GM12878 (cell line): ENCODE measurements at regions not wholly inside any gene's neighbourhood (a gene's known extent, or its start where the extent isn't known, plus 50 kb on each side); places are given as distances from the start of the nearest gene placed in this dataset.

Source experiments
- ATAC-seq: fragments of 200-7000 bp; cut with Tn5 transposase; 3 replicates; pipeline ENCODE4 v1.9.1; 2020; ENCODE audit warnings: mild to moderate bottlenecking, moderate library complexity
- BruUV-seq: library from RNA; stranded (reverse); fragments of 400-500 nt; replicated peaks from 2 replicates; lab custom pipeline; 2021; lab: Mats Ljungman, UMichigan
- CTCF ChIA-PET: fragments of 300-600 bp; sonication (Branson Sonifier 250); formaldehyde crosslinking; extraction: SDS; loops from one replicate; lab custom pipeline; 2021; ENCODE audit warnings: inconsistent platforms; lab: Yijun Ruan, JAX
- POLR2A ChIA-PET: fragments of 350-600 bp; formaldehyde crosslinking; extraction: SDS; loops from one replicate; lab custom pipeline; 2021; ENCODE audit warnings: inconsistent platforms; lab: Charles Lee
- RAD21 ChIA-PET: fragments of 300-600 bp; sonication (Branson Sonifier 250); formaldehyde crosslinking; loops from one replicate; lab custom pipeline; 2023; ENCODE audit warnings: antibody characterized with exemption; ENCODE audit not compliant: unreplicated experiment; lab: Charles Lee
- SMC1A ChIA-PET: fragments of 300-600 bp; sonication (Branson Sonifier 250); formaldehyde crosslinking; loops from one replicate; lab custom pipeline; 2023; ENCODE audit not compliant: unreplicated experiment, uncharacterized antibody; lab: Charles Lee
- DNase-seq: peaks from one replicate; pipeline ENCODE4 v3.0.0-alpha.2; 2011; ENCODE audit warnings: low read depth, low spot score
- FAIRE-seq: peaks from 3 replicates; lab custom pipeline; 2011; peaks lifted over from hg19 to GRCh38; lab: Jason Lieb, UNC
- H2AFZ ChIP-seq: 2 replicates; pipeline ENCODE4 v1.6.0; 2011; ENCODE audit warnings: low read depth, low read length, control low read depth; ENCODE audit not compliant: control insufficient read depth
- H3K27ac ChIP-seq: 2 replicates; pipeline ENCODE4 v1.5.1; 2011; ENCODE audit warnings: control low read depth; ENCODE audit not compliant: control insufficient read depth, insufficient read depth
- H3K27me3 ChIP-seq, 2 experiments: replicated peaks in 1 of 2; 2 replicates each; pipeline versions ENCODE4 v1.6.0 to v1.6.1; 2011; ENCODE audit warnings: low read length in 1 of 2; ENCODE audit not compliant: control insufficient read depth in 2 of 2, insufficient read depth in 2 of 2
- H3K36me3 ChIP-seq, 2 experiments: 2 replicates each; pipeline ENCODE4 v1.5.1; 2011; ENCODE audit warnings: low read length in 1 of 2; ENCODE audit not compliant: control insufficient read depth in 2 of 2, insufficient read depth in 2 of 2
- H3K4me1 ChIP-seq: 2 replicates; pipeline ENCODE4 v1.6.1; 2011; ENCODE audit warnings: mild to moderate bottlenecking, low read length, moderate library complexity, mixed read lengths; ENCODE audit not compliant: control insufficient read depth, insufficient read depth
- H3K4me2 ChIP-seq: 2 replicates; pipeline ENCODE4 v1.6.0; 2011; ENCODE audit warnings: control low read depth; ENCODE audit not compliant: control insufficient read depth, insufficient read depth
- H3K4me3 ChIP-seq: fragments of 200-600 bp; sonication (generic); 2 replicates; pipeline ENCODE4 v1.5.1; 2016
- H3K79me2 ChIP-seq: 2 replicates; pipeline ENCODE4 v1.6.0; 2011; ENCODE audit warnings: low read length; ENCODE audit not compliant: control insufficient read depth, insufficient read depth
- H3K9ac ChIP-seq: 2 replicates; pipeline ENCODE4 v1.8.0; 2011; ENCODE audit warnings: low read length, control low read depth, mixed read lengths; ENCODE audit not compliant: control insufficient read depth, insufficient read depth
- H3K9me3 ChIP-seq: replicated peaks from 3 replicates; pipeline ENCODE4 v1.5.1; 2011; ENCODE audit warnings: mild to moderate bottlenecking, low read length; ENCODE audit not compliant: control insufficient read depth, insufficient read depth
- H4K20me1 ChIP-seq: 2 replicates; pipeline ENCODE4 v1.6.0; 2011; ENCODE audit not compliant: control insufficient read depth, insufficient read depth
- ASH2L ChIP-seq: fragments of 300-600, 200-600 bp; sonication (generic); IDR thresholded peaks from 2 replicates; pipeline ENCODE4 v1.6.1; 2017; ENCODE audit warnings: low read depth, mild to moderate bottlenecking, borderline replicate concordance
- BACH1 ChIP-seq: fragments of 450-650 bp; IDR thresholded peaks from 2 replicates; pipeline ENCODE4 v1.6.1; 2017; ENCODE audit warnings: mild to moderate bottlenecking, borderline replicate concordance
- BCL11A ChIP-seq: IDR thresholded peaks from 2 replicates; pipeline ENCODE4 v1.6.1; 2011; ENCODE audit warnings: low read depth, low read length
- DPF2 ChIP-seq: fragments of 450-650 bp; IDR thresholded peaks from 2 replicates; pipeline ENCODE4 v1.6.1; 2017; ENCODE audit warnings: mild to moderate bottlenecking
- FOXM1 ChIP-seq: IDR thresholded peaks from 2 replicates; pipeline ENCODE4 v1.6.1; 2012; ENCODE audit warnings: low read depth, mild to moderate bottlenecking, inconsistent platforms, low read length, moderate library complexity
- HDAC6 ChIP-seq: fragments of 200-600 bp; sonication (generic); IDR thresholded peaks from one replicate; pipeline ENCODE4 v1.8.0; 2017; ENCODE audit warnings: antibody characterized with exemption; ENCODE audit not compliant: unreplicated experiment
- HSF1 ChIP-seq: fragments of 150-350 bp; IDR thresholded peaks from 2 replicates; pipeline ENCODE4 v1.6.1; 2014; ENCODE audit warnings: mild to moderate bottlenecking, low read depth, low read length
- IKZF2 ChIP-seq, 2 experiments: fragments of 450-650 bp; IDR thresholded peaks; 2 replicates each; pipeline ENCODE4 v1.6.1; 2017; ENCODE audit warnings: mild to moderate bottlenecking in 2 of 2, moderate library complexity in 2 of 2
- MTA3 ChIP-seq: IDR thresholded peaks from 2 replicates; pipeline ENCODE4 v1.6.1; 2012; ENCODE audit warnings: low read length, inconsistent platforms, borderline replicate concordance
- PML ChIP-seq: IDR thresholded peaks from 2 replicates; pipeline ENCODE4 v1.6.1; 2012; ENCODE audit warnings: low read length, inconsistent platforms
- RELA ChIP-seq: fragments of 450-650 bp; IDR thresholded peaks from 2 replicates; pipeline ENCODE4 v1.8.0; 2014; ENCODE audit warnings: borderline replicate concordance; ENCODE audit not compliant: partially characterized antibody
- REST ChIP-seq: IDR thresholded peaks from 2 replicates; pipeline ENCODE4 v1.6.1; 2012; ENCODE audit warnings: mild to moderate bottlenecking, low read depth, low read length
- SMAD5 ChIP-seq: IDR thresholded peaks from 2 replicates; pipeline ENCODE4 v1.6.1; 2016; ENCODE audit warnings: antibody characterized with exemption, low read depth
- STAT3 ChIP-seq: IDR thresholded peaks from 2 replicates; pipeline ENCODE4 v1.6.1; 2011; ENCODE audit warnings: low read depth, low read length, improper control_type of control experiment
- TAF1 ChIP-seq: IDR thresholded peaks from 2 replicates; pipeline ENCODE4 v1.6.1; 2011; ENCODE audit warnings: mild to moderate bottlenecking, low read depth, low read length, borderline replicate concordance
- ZNF592 ChIP-seq: fragments of 450-650 bp; IDR thresholded peaks from 2 replicates; pipeline ENCODE4 v1.6.1; 2017; ENCODE audit warnings: mild to moderate bottlenecking, moderate library complexity
- WGBS: methylation state at CpG from one replicate; pipeline ENCODE4 v1.1.6; 2016; ENCODE audit warnings: low lambda C conversion rate; ENCODE audit not compliant: insufficient replicate concordance, insufficient coverage; ENCODE audit errors: missing lambda C conversion rate; 5-methylcytosine and 5-hydroxymethylcytosine counted together
- in situ Hi-C: fragments of 300-500 bp; cut with MboI; formaldehyde crosslinking; loops from 9 replicates; pipeline ENCODE4 v1.14.3; 2018; ENCODE audit warnings: mixed read lengths
- intact Hi-C: fragments of 100-400 bp; cut with micrococcal nuclease; formaldehyde crosslinking; loops from one replicate; pipeline ENCODE4 v1.14.2; 2022; ENCODE audit not compliant: unreplicated experiment

GRCh38 chr12:123069436-123070266 is 81.2 kb downstream of the PITPNM2 start:
- POLR2A ChIA-PET = no interaction called here
- no peak overlapping the region for H3K4me2 ChIP-seq
- no TSS peak for BruUV-seq
- TF ChIP-seq DPF2 = no peak
- TF ChIP-seq RELA = no peak
- no peak for TF ChIP-seq REST
- no peak for TF ChIP-seq BCL11A
- TF ChIP-seq TAF1 = no peak
- TF ChIP-seq HDAC6 = no peak
- TF ChIP-seq ASH2L = no peak
- TF ChIP-seq BACH1 = no peak
- TF ChIP-seq SMAD5 = no peak
- no peak for TF ChIP-seq MTA3
- no peak for TF ChIP-seq FOXM1
- TF ChIP-seq IKZF2 (IDR thresholded peaks at IDR 0.05) = no peak
- TF ChIP-seq STAT3 = no peak
- no peak for TF ChIP-seq ZNF592
- TF ChIP-seq HSF1 = no peak
- no peak for TF ChIP-seq PML

More at GRCh38 chr12:123069436-123070266, 81.2 kb downstream of the PITPNM2 start:
- Histone ChIP-seq H3K36me3 (no peaks in the 10 kb centered on the region), H2AFZ (no peak overlapping the region), H3K4me3 (no peak overlapping the region), H4K20me1 (no peaks in the 10 kb centered on the region), H3K4me1 (no peaks in the 10 kb centered on the region), H3K9ac (no peak overlapping the region), H3K27me3 (no peaks in the 10 kb centered on the region; a peak in 3 of 4 replicates), H3K9me3 (no peaks in the 10 kb centered on the region), H3K27ac (no peak overlapping the region), H3K79me2 (no peaks in the 10 kb centered on the region)
- ChIA-PET SMC1A (interaction anchor here (0.8 to 1.0 kb wide), 2 partner anchors 10 to 11 kb away, joined by 3 to 6 read pairs; no protein-coding TSS in a partner anchor), CTCF (interaction anchor here (1.0 kb wide), 1 partner anchor 15 kb away, joined by 4 read pairs; no protein-coding TSS in a partner anchor), RAD21 (no interaction called here)
- FAIRE-seq (no peak), ATAC-seq (no peak), DNase-seq (no peak)
- WGBS = 10% methylated on average over 12 of the region's 12 CpGs
- intact Hi-C loops (no loop called here), in situ Hi-C loops (no loop called here)
